Bronchial epithelial cell (primary cell): ENCODE measurements at regions not wholly inside any gene's neighbourhood (a gene's known extent, or its start where the extent isn't known, plus 50 kb on each side); places are given as distances from the start of the nearest gene placed in this dataset.

Experiments used
- DNase-seq: peaks from one replicate; pipeline ENCODE4 v3.0.0-alpha.2; 2010; ENCODE audit warnings: low read depth
- FAIRE-seq: peaks from 2 replicates; lab custom pipeline; 2011; peaks lifted over from hg19 to GRCh38; lab: Jason Lieb, UNC
- H3K27me3 ChIP-seq: 2 replicates; pipeline ENCODE4 v1.5.1; 2011; ENCODE audit warnings: low read length; ENCODE audit not compliant: control insufficient read depth, insufficient read depth
- H3K36me3 ChIP-seq: 2 replicates; pipeline ENCODE4 v1.5.1; 2011; ENCODE audit warnings: low read length; ENCODE audit not compliant: control insufficient read depth, insufficient read depth
- H3K4me3 ChIP-seq: 2 replicates; pipeline ENCODE4 v1.5.1; 2011; ENCODE audit warnings: mild to moderate bottlenecking, low read depth, low read length, control low read depth
- CTCF ChIP-seq: IDR thresholded peaks from 2 replicates; pipeline ENCODE4 v1.5.1; 2011; ENCODE audit warnings: mild to moderate bottlenecking, moderate library complexity, low read length, control low read depth, inconsistent platforms; ENCODE audit not compliant: insufficient read depth, severe bottlenecking

DNA sequence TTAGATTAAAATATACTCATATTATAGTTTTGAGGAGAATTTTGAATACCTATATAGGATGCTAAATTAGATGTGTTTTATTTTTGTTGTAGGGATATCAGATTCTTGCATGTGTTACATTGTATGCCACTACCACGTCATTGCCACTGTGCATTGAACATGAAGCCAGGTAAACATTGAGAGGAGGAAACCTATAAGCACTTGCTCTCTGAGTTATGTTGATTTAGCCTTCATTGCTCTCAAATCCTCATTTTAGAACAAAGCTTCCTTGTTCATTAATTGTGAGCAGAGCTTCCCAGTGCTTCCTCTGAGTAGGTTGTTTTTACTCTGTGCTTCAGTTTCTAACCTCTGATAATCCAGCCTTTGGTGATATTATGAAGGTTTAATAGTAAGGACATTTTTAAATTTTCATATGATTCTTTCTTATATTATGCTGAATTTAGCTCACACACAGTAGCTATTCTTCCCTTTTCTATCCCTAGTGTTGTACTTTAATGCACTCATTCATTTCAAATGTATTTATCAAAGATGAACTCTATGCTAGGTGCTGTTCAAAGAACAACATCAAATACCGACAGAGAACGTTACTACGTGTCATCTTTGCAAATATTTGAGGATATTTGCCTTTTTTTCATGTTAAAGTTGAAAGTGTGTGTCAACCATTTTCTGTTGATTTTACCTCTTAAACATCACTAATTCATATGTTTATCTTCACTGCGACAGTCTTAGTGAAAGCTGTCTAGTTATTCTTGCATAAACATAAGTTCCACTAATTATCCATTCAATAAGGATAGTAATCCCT, 1448.0 kb upstream of the MIR17HG start:
- no peak for TF ChIP-seq CTCF
- no peak for FAIRE-seq
- no peaks in the 10 kb centered on the region for H3K36me3 ChIP-seq
- no peak overlapping the region for H3K4me3 ChIP-seq
- DNase-seq = no peak
- H3K27me3 ChIP-seq = no peaks in the 10 kb centered on the region

- Histone ChIP-seq H3K4me3 (no peak overlapping the region), H3K27me3 (no peaks in the 10 kb centered on the region), H3K36me3 (no peaks in the 10 kb centered on the region)
- no peak for FAIRE-seq
- no peak for TF ChIP-seq CTCF
- peak; percentile 65 for DNase-seq
These were observed 1447.3 kb upstream of the MIR17HG start for GRCh38 chr13:89900104-89900765.

- FAIRE-seq (no peak), DNase-seq (no peak)
- H3K27me3 ChIP-seq = no peaks in the 10 kb centered on the region
- no peak for TF ChIP-seq CTCF
- no peak overlapping the region for H3K4me3 ChIP-seq
- no peaks in the 10 kb centered on the region for H3K36me3 ChIP-seq
These were observed 1445.3 kb upstream of the MIR17HG start for GRCh38 chr13:89902223-89902622.

GRCh38 chr13:89903115-89903514, 1444.4 kb upstream of the MIR17HG start:
- Histone ChIP-seq H3K36me3 (no peaks in the 10 kb centered on the region), H3K4me3 (no peak overlapping the region), H3K27me3 (no peaks in the 10 kb centered on the region)
- no peak for DNase-seq
- no peak for FAIRE-seq
- no peak for TF ChIP-seq CTCF

DNA sequence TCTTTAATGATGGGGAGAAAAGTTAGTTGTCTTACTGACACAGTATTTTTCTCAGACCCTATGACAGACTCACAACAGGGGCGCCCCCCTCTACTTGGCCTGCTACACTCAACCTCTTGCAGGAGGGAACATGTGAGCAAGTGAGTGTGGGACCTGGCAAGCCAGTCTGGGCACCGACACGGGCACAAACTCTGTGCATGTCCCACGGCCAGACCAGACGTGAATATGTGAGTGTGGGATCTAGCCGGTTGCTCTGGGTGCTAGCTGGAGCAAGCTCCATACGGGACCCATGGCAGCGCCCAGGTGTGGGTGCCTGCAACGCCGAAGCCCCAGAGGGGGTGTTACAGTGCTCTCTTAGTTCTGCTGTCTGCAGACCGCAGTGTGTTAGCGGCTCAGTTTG, 1437.3 kb upstream of the MIR17HG start:
- no peak for FAIRE-seq
- no peak for TF ChIP-seq CTCF
- H3K36me3 ChIP-seq = no peaks in the 10 kb centered on the region
- no peak overlapping the region for H3K4me3 ChIP-seq
- no peaks in the 10 kb centered on the region for H3K27me3 ChIP-seq
- DNase-seq = no peak
